ENCODE measurements at regions not wholly inside any gene's neighbourhood (a gene's known extent, or its start where the extent isn't known, plus 50 kb on each side); places are given as distances from the start of the nearest gene placed in this dataset.

DNA sequence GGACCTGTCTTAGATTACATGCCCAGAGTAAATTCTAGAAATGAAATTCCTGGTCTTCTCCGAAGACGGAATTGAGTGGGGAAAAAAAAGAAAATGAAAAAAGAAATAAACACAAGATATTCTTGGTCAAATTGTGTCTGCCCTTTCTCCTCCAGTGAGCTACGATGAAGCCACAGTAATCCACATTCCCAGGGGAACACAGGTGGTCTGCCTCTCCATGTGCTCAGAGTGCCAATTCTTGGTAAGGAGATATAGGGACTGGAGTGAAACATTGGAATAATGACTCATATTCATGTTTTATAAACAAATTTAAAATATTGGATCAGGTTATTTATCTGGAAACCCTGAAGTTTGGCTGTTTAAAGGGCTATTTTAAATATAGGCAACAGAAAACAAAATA is 54.2 kb upstream of the MGST2 start:
- Mint-ChIP-seq H3K9me3 (no peaks in the 10 kb centered on the region), H3K4me1 (peaks cover 5 to 9% (median 6%) of the 10 kb centered on the region in 3 donors), H3K27me3 (peaks cover 18 to 40% of the 10 kb centered on the region in 2 donors), H3K36me3 (no peaks in the 10 kb centered on the region), H3K4me3 (no peak overlapping the region), H3K27ac (no peak overlapping the region)
- ChIA-PET CTCF (interaction anchor here (0.9 kb wide), 1 partner anchor 14 kb away, joined by 5 read pairs; no protein-coding TSS in a partner anchor), POLR2A (no interaction called here)
- H3K27me3 ChIP-seq (ENCODE audit: insufficient read depth, low read length, poor library complexity, severe bottlenecking), result no peaks in the 10 kb centered on the region
- H3K9me3 ChIP-seq (ENCODE audit: low read length), result no peaks in the 10 kb centered on the region
- no peak overlapping the region for H3K27ac ChIP-seq (ENCODE audit: low read depth, low read length)
- peaks cover 4% of the 10 kb centered on the region for H3K4me1 ChIP-seq (ENCODE audit: insufficient read depth, low read length)
- DNase-seq, result no peak
- no peaks in the 10 kb centered on the region for H3K36me3 ChIP-seq (ENCODE audit: insufficient read depth, low read length)
- H3K4me3 ChIP-seq (ENCODE audit: low read length), result no peak overlapping the region

DNA sequence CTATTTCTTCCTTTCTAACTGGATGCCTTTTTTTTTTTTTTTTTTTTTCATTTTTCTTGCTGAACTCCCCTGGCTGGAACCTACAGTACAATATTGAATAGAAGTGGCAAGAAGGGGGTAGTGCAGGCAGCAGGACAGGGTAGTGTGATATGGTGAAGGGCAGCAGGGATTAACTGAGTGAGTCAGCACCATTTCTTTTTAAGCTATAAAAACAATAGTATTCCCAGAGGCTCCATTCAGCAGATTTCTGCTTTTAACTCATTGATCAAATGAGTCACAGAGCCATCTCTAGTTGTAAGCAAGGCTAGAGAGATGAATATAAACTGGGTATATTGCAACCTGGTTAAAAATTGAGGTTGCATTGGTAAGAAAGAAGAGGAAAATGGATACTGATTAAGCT is 53.6 kb upstream of the SETD7 start:
- H3K36me3 Mint-ChIP-seq, result no peaks in the 10 kb centered on the region
- H3K36me3 ChIP-seq (ENCODE audit: insufficient read depth, low read length), result no peaks in the 10 kb centered on the region
- peaks cover 19 to 48% of the 10 kb centered on the region in 2 donors for H3K27me3 Mint-ChIP-seq
- H3K4me1 ChIP-seq (ENCODE audit: insufficient read depth, low read length), result peaks cover 4% of the 10 kb centered on the region
- no peak for DNase-seq
- H3K27ac Mint-ChIP-seq, result peak overlapping the region in 1 of 8 donors; percentile 35
- H3K4me3 ChIP-seq (ENCODE audit: low read length), result no peak overlapping the region
- H3K4me1 Mint-ChIP-seq, result peaks cover 12 to 15% (median 15%) of the 10 kb centered on the region in 3 donors
- H3K4me3 Mint-ChIP-seq, result no peak overlapping the region
- no peaks in the 10 kb centered on the region for H3K9me3 ChIP-seq (ENCODE audit: low read length)
- no peaks in the 10 kb centered on the region for H3K27me3 ChIP-seq (ENCODE audit: insufficient read depth, low read length, poor library complexity, severe bottlenecking)
- POLR2A ChIA-PET, result no interaction called here
- CTCF ChIA-PET, result interaction anchor here (0.7 kb wide), 1 partner anchor 47 kb away, joined by 4 read pairs; no protein-coding TSS in a partner anchor
- H3K9me3 Mint-ChIP-seq, result no peaks in the 10 kb centered on the region
- no peak overlapping the region for H3K27ac ChIP-seq (ENCODE audit: low read depth, low read length)

GRCh38 chr4:139607502-139608060 is 51.6 kb upstream of the SETD7 start:
- no peak for DNase-seq
- H3K36me3 ChIP-seq (ENCODE audit: insufficient read depth, low read length), result no peaks in the 10 kb centered on the region
- peaks cover 4% of the 10 kb centered on the region for H3K4me1 ChIP-seq (ENCODE audit: insufficient read depth, low read length)
- H3K27me3 ChIP-seq (ENCODE audit: insufficient read depth, low read length, poor library complexity, severe bottlenecking), result no peaks in the 10 kb centered on the region
- H3K9me3 ChIP-seq (ENCODE audit: low read length), result no peaks in the 10 kb centered on the region
- no peak overlapping the region for H3K4me3 Mint-ChIP-seq
- CTCF ChIA-PET, result no interaction called here
- POLR2A ChIA-PET, result no interaction called here
- no peak overlapping the region for H3K4me3 ChIP-seq (ENCODE audit: low read length)
- peak overlapping the region in 1 of 8 donors; percentile 12 for H3K27ac Mint-ChIP-seq
- H3K36me3 Mint-ChIP-seq, result no peaks in the 10 kb centered on the region
- H3K27ac ChIP-seq (ENCODE audit: low read depth, low read length), result no peak overlapping the region
- H3K4me1 Mint-ChIP-seq, result peaks cover 12 to 15% (median 15%) of the 10 kb centered on the region in 3 donors
- no peaks in the 10 kb centered on the region for H3K9me3 Mint-ChIP-seq
- H3K27me3 Mint-ChIP-seq, result peaks cover 21 to 40% of the 10 kb centered on the region in 2 donors

DNA sequence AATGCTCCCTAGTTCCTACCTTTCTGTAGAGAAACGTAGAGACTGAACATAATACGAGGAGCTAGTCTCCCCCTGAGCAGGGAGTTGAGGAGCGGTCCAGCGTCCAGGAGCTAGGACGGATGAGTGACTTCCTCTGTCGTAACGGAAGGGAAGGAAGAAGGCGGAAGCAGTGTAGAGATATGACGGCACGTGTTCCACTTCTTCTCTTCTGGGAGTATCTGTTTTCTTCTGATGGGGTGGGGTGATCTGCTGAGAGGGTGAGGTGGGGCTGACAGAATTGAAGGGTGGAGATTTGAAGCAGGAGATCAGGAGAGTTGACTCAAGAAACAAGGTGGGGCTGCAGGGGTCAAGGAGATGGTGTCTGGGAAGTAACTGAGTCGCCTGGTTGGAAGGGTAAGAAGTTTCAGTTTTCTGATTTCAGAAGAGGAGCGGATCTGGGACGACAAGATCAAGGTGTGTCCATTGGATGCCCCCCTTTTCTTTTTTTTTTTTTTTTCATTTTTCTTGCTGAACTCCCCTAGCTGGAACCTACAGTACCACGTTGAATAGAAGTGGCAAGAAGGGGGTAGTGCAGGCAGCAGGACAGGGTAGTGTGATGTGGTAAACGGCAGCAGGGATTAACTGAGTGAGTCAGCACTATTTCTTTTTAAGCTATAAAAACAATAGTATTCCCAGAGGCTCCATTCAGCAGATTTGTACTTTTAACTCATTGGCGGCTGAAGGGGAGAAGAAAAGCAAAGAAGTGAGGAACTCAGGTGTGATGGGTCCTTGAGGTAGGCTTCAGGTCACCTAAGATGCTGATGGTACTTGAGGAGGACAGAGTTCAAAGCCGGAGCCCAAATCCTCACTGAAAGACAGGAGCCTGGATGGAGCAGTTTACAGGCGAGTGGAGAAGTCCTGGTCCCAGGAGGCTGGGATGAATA is 50.8 kb upstream of the SETD7 start:
- H3K27ac ChIP-seq (ENCODE audit: low read depth, low read length), result no peak overlapping the region
- ChIA-PET POLR2A (no interaction called here), CTCF (interaction anchor here (1.0 to 1.5 kb wide), 4 partner anchors 9 to 647 kb away, joined by 3 to 5 read pairs (median 3); no protein-coding TSS in a partner anchor)
- Mint-ChIP-seq H3K4me3 (peak overlapping the region; percentile 8 to 89 (median 79)), H3K27me3 (peaks cover 21 to 33% of the 10 kb centered on the region in 2 donors), H3K27ac (peak overlapping the region in 3 of 8 donors; percentile 30 to 94 (median 47)), H3K4me1 (peaks cover 12 to 15% (median 15%) of the 10 kb centered on the region in 3 donors), H3K36me3 (no peaks in the 10 kb centered on the region), H3K9me3 (no peaks in the 10 kb centered on the region)
- no peaks in the 10 kb centered on the region for H3K27me3 ChIP-seq (ENCODE audit: insufficient read depth, low read length, poor library complexity, severe bottlenecking)
- H3K36me3 ChIP-seq (ENCODE audit: insufficient read depth, low read length), result no peaks in the 10 kb centered on the region
- H3K4me3 ChIP-seq (ENCODE audit: low read length), result peak overlapping the region; percentile 30
- H3K4me1 ChIP-seq (ENCODE audit: insufficient read depth, low read length), result peaks cover 4% of the 10 kb centered on the region
- H3K9me3 ChIP-seq (ENCODE audit: low read length), result no peaks in the 10 kb centered on the region
- DNase-seq, result no peak

- Histone ChIP-seq H3K4me3 (ENCODE audit: low read length) (peak overlapping the region; percentile 30), H3K27me3 (ENCODE audit: insufficient read depth, low read length, poor library complexity, severe bottlenecking) (no peaks in the 10 kb centered on the region)
- POLR2A ChIA-PET, result no interaction called here
These were observed 50.1 kb upstream of the SETD7 start for GRCh38 chr4:139606103-139606502.

More at GRCh38 chr4:139606103-139606502, 50.1 kb upstream of the SETD7 start:
- Mint-ChIP-seq H3K9me3 (no peaks in the 10 kb centered on the region), H3K27me3 (peaks cover 21 to 27% of the 10 kb centered on the region in 2 donors), H3K4me1 (peaks cover 12 to 15% (median 15%) of the 10 kb centered on the region in 3 donors), H3K36me3 (no peaks in the 10 kb centered on the region), H3K27ac (peak overlapping the region in 2 of 8 donors; percentile 7), H3K4me3 (peak overlapping the region; percentile 8 to 82 (median 75))
- no peaks in the 10 kb centered on the region for H3K36me3 ChIP-seq (ENCODE audit: insufficient read depth, low read length)
- H3K4me1 ChIP-seq (ENCODE audit: insufficient read depth, low read length), result peaks cover 4% of the 10 kb centered on the region
- CTCF ChIA-PET, result interaction anchor here (1.0 to 1.5 kb wide), 4 partner anchors 10 to 647 kb away, joined by 3 to 5 read pairs (median 3); no protein-coding TSS in a partner anchor
- no peak overlapping the region for H3K27ac ChIP-seq (ENCODE audit: low read depth, low read length)
- H3K9me3 ChIP-seq (ENCODE audit: low read length), result no peaks in the 10 kb centered on the region
- DNase-seq, result no peak
